ENCODE measurements at regions not wholly inside any gene's neighbourhood (a gene's known extent, or its start where the extent isn't known, plus 50 kb on each side); places are given as distances from the start of the nearest gene placed in this dataset.
A peak's percentile ranks its signal among the peaks of the same experiment; 100 is the strongest.

GRCh38 chrX:42151808-42152207 lies 228.5 kb upstream of the CASK start:
- no peak for DNase-seq (ENCODE audit: low read depth in 2 of 2)

GRCh38 chrX:42149765-42150164 lies 226.4 kb upstream of the CASK start:
- peak; percentile 4 to 8 for DNase-seq (ENCODE audit: low read depth in 2 of 2)

- no peak for DNase-seq (ENCODE audit: low read depth in 2 of 2)
Measured at GRCh38 chrX:42149281-42149680, 225.9 kb upstream of the CASK start.

GRCh38 chrX:42143866-42144592 lies 220.7 kb upstream of the CASK start:
- no peak for DNase-seq (ENCODE audit: low read depth in 2 of 2)

- DNase-seq (ENCODE audit: low read depth in 2 of 2): no peak
Measured at GRCh38 chrX:42140320-42140719, 217.0 kb upstream of the CASK start.

GRCh38 chrX:42135583-42136228 lies 212.4 kb upstream of the CASK start:
- DNase-seq (ENCODE audit: low read depth in 2 of 2): no peak

GRCh38 chrX:42131856-42132255 lies 208.5 kb upstream of the CASK start:
- DNase-seq (ENCODE audit: low read depth in 2 of 2): no peak

GRCh38 chrX:42129022-42129940 lies 205.9 kb upstream of the CASK start:
- DNase-seq (ENCODE audit: low read depth in 2 of 2): no peak

- no peak for DNase-seq (ENCODE audit: low read depth in 2 of 2)
Measured at GRCh38 chrX:42128587-42128986, 205.2 kb upstream of the CASK start.

GRCh38 chrX:42128020-42128419 lies 204.7 kb upstream of the CASK start:
- no peak for DNase-seq (ENCODE audit: low read depth in 2 of 2)

- no peak for DNase-seq (ENCODE audit: low read depth in 2 of 2)
Measured at GRCh38 chrX:42127563-42127962, 204.2 kb upstream of the CASK start.

GRCh38 chrX:42123369-42123768 lies 200.0 kb upstream of the CASK start:
- DNase-seq (ENCODE audit: low read depth in 2 of 2): no peak

GRCh38 chrX:42119076-42119475 lies 195.7 kb upstream of the CASK start:
- peak in 1 of 2 experiments; percentile 11 for DNase-seq (ENCODE audit: low read depth in 2 of 2)

GRCh38 chrX:42117318-42117717 lies 194.0 kb upstream of the CASK start:
- no peak for DNase-seq (ENCODE audit: low read depth in 2 of 2)

- no peak for DNase-seq (ENCODE audit: low read depth in 2 of 2)
Measured at GRCh38 chrX:42109428-42109827, 186.1 kb upstream of the CASK start.

GRCh38 chrX:42107495-42108488 lies 184.4 kb upstream of the CASK start:
- no peak for DNase-seq (ENCODE audit: low read depth in 2 of 2)

- DNase-seq (ENCODE audit: low read depth in 2 of 2): no peak
Measured at GRCh38 chrX:42106556-42106955, 183.2 kb upstream of the CASK start.

GRCh38 chrX:42102586-42103282 lies 179.4 kb upstream of the CASK start:
- DNase-seq (ENCODE audit: low read depth in 2 of 2): no peak

GRCh38 chrX:42098900-42099299 lies 175.5 kb upstream of the CASK start:
- DNase-seq (ENCODE audit: low read depth in 2 of 2): no peak

- DNase-seq (ENCODE audit: low read depth in 2 of 2): no peak
Measured at GRCh38 chrX:42097486-42097885, 174.1 kb upstream of the CASK start.
